NCI-H2081 (cell line): ENCODE measurements at regions not wholly inside any gene's neighbourhood (a gene's known extent, or its start where the extent isn't known, plus 50 kb on each side); places are given as distances from the start of the nearest gene placed in this dataset.

Experiments
- DNase-seq, 2 experiments: peaks; one replicate each; lab custom pipeline; 2025; lab: John Stamatoyannopoulos, UW

DNA sequence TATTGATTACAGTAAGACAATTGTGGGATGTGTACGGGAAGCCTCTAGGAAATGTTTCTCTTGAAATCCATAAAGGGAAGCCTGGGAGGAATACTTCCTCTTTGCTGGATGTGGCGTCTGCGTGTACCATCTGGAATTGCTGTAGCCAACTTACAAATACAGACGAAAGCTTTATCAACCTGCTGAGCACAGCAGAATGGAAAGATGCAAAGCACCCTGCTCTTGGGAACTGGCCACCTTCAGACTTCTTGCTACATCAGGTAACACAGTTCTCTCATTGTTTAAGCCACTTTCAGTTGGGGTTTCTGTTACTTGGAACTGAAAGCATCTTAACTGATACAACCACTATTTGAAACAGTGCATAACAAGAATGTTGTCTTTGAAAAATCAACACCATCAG, 213.8 kb downstream of the HRH4 start:
- DNase-seq: no peak

DNA sequence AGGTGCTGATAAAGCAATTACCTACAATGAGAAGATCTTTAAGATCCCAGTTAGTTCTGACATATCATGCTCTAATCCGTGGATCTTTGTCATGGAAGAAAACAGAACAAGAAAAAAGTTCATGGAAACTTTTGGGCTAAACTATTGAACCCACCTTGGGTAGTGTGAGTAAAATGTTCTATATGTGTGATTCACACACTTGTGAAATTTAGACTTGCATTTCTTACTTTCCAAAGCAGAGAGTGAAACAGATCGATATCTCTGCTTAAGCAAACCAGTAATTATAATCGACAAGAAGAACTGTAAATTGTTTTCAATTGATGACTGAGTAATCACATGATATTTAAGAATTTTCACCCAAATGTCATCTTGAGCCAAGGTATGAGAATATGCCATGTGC, 214.2 kb downstream of the HRH4 start:
- DNase-seq: no peak

DNA sequence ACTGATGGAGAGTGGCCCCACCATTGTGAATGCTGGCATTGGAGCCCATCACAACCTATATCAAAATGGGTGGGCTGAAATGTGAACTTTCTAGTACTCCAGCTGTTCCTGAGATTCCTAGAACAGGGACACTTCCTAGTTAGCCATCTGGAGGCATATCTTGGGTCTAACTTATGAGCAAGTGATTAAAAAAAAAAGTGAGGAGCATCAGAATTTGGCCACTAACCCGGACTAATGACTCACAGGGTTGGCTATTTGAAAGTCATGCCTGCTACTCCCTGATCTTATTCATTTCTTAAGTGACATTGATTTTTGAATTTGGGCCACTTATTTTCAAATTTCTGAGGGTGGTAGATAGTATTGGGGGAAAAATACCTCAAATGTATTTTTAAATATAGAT, 216.6 kb downstream of the HRH4 start:
- DNase-seq: no peak

DNA sequence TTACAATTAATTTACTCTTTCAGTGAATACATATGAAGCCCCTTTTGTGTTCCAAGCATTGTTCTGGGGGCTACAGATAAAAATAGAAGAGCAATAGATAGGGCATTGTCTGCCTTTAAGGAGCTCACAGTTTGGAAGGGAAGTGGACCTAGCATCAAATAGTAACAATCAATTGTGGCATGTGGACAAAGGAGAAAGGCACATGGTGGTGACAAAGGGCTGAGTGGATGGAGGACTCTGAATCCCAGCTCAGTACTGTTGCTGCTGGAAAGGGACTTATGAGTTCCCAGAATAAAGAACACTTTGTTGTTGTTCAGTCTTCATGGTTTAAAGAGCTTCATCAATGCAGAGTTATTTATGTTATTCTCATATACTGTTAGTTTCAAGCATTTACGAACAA, 217.7 kb downstream of the HRH4 start:
- DNase-seq: no peak

DNA sequence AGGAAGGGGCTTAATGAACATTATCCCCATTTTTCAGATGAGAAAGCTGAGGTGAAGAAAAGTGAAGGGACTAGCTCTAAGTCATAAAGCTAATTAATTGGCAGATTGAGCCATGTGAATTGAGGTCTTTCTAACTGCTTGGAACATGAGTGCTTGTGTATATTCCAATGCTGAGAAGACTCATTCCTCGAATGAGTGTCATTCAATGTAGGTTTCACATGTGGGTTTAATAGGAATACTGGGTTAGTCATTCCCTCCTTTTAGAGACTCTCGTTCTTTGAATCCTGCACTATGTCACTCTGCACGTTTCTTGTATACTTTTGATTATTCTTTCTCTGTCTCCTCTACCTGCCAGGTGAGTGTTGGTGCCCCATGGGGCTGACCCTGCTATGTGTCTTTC, 218.2 kb downstream of the HRH4 start:
- DNase-seq: no peak

DNA sequence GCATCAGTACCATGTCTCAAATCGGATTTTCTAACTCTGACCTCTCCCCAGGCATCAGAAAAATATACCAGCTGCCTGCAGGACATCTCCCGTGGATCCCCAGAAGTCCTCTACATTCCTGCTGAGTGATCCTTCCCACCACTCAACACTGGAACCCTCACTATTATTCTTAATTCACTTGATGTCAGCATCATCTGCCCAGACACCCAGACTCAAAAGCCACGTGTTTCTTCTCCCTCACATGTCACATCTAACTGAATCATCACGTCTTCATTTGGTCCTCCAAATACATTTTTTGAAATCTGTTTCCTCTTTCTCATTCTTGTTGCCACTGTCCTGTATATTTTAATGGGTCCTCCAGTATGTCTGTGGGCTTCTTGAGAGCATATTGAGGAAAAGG, 218.6 kb downstream of the HRH4 start:
- DNase-seq: no peak

DNA sequence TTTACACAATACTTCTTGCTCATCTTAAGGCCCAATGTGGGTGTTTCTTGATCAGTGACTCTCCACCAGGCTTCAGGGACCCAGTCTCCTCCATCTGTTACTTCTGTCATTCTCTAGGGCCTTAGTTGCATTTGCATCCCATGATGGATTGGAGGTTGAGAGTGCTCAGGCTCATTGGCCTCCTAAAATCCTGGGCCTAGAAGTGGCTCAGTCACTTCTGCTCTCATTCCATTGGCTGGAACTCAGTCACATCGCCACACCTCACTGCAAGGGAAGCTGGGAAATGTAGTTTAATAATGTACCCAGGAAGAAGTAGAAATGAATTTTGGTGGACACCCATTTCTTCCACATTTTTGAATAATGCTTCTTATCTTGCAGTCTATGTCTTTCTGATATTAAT, 223.5 kb downstream of the HRH4 start:
- no peak for DNase-seq

DNA sequence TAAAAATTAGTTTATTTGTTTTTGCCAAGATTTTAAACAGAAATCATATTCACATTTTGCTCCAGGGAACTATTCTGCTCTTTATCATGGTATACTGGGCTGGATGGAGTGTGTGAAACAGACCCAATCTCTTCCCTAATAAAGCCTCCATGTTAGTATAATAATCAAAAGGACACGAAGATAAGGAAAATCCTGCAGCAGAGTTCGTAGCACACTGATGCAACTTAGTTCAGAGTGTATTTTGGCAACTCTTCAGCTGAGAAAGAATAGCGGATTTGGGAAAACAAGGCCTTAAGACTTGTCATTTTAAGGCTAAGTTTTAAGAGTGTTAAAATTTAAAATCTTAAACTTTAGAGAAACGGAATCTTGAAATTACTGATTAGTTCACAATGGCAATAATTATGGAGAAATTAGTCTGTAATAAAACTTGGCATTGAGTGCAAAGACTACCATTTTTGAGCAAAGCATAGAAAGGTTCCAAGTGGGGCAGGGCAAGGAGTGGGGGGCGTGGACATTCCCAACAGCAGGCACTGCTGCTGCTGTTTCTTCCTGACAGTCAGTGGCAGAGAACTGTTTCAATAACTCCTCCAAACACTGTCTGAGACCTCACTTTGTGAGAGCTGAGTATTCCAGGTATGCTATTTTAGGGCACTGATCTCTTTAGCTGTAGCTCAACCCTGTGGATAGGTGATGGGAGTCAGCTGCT, 225.0 kb downstream of the HRH4 start:
- no peak for DNase-seq

DNA sequence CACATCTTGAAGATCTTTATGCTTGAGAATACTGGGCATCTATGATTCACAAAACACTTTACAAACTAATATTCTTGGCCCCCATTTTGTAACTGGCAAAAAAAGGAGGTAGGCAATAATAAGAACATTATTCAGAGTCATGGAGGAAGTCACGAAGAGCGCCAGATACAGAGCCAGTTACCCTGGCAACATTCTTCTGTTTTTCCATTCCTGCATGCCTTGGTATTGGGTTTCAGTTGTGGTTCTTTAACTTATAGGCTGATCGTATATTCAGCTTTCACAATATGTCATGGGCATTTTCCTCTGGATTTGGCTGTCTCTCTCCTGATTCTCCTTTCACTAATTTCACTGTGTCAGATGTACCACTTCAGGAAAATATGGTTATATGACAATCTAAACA, 234.7 kb downstream of the HRH4 start:
- DNase-seq: no peak

DNA sequence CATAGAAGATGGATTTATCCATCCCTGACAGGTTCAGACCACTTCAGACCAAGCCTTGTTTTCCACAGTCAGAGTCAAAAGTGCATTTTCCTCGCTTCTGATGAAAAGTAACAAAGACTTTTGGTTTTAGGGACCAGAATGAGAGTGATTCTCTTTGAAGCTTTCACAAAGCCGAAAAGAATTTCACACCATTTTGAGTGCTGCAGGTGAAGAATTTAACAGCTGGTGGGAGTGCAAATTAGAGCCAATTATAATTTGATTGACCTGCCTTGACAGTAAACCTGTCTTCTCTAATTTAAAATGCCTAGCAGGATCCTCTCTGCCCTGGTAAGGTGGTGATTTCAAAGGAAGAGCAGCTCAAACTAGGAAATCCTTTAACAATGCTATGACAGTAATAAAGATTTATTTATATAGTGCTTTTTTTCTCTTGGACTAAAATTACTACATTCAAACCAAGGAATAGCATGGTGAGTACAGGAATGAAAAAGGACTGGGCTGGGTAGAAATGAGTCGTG, 241.6 kb downstream of the HRH4 start:
- no peak for DNase-seq

DNA sequence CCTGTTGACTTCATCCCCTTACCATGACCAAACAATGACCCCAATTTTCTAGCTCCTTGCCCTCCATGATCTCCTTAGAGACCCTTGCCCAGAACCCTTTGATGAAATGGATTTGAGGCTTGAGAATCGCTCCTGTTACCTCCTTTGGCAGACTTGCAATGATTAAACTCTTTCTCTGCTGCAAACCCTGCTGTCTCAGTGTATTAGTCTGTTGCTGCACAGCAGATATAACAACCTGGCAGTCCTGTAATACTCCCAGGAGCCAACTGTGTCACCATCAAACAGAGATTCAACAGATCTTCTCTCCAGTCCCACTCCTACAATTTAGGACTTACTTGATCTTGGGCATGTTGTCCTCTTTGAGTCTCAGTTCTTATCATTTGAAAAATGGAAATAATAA, 242.9 kb downstream of the HRH4 start:
- DNase-seq: no peak

DNA sequence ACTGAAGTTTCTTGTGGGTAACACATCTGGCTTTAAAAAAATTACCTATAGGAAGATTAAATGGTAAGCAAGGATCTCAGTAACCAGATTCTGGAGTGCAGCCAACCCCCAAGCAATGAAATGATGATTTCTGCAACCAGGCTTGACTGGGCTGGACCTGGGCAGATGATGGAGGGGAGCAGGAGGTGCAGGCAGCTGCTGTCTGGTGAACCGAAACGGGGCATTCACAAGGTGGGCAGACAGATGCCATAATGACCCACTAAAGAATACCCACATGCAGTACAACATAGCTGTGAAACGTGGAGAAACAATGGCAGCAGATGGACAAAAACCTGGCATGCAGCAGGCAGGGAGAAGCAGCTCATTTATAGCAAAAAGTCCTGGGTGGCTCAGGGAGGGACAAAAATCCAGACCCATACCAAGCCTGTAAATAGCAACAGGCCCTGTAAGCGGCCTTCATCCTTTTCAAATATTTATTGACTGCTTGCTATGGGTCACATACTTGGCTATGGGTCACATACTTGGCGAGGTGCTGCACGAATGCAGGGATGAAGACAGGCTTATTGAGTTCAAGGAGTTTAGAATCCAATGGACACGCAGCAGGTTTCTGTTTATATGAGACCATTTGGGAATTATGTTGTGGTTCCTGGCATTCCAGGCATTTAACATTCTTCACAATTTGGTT, 244.7 kb downstream of the HRH4 start:
- DNase-seq: peak in 1 of 2 experiments; percentile 12

DNA sequence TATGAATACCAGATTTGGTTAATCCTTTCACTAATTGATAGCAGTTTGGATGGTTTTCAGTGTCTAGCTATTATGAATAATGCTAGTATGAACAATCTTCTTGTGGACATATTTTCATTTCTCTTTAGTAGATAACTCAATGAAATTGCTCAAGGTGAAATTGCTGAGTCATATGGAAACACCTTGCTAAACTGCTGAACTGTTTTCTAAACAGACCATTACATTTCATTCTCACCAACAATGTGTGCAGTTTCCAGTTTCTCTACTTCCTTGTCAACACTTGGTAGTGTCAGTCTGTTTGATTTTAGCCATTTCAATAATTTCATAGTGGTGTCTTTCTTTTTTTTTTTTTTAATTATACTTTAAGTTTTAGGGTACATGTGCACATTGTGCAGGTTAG, 250.0 kb downstream of the HRH4 start:
- no peak for DNase-seq

DNA sequence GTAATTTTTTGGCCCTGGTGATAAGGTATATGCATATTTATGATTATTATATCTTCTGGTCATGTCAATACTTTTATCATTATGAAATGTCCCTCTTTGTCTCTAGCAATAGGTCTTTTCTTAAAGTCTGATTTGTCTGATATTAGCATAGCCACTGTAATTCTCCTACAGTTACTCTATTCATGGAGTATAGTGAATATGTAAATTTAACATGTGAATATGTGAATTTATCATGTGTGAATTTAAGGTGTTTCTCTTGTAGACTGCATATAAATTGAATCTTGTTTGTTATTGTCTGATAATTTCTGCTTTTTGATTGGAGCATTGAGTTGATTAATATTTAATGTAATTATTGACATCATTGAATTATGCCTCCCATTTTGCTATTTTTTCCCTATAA, 259.4 kb downstream of the HRH4 start:
- no peak for DNase-seq

DNA sequence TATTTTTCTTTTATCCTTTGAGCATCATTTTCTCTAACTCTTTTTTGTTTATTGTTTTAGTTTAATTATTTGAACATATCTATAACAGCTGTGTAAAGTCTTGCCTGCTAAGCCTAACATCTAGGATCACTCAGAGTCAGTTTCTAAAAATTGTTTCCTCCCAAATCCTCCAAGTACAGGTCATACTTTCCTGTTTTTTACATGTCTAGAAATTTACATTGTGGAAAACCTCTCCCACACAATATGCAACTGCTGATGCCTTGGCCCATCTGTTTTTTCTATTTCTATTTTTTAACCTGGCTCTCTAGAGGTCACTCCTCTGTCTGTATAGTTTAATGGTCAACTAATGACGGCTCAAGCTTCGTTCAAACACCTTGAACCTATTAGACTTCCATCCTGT, 261.0 kb downstream of the HRH4 start:
- no peak for DNase-seq

DNA sequence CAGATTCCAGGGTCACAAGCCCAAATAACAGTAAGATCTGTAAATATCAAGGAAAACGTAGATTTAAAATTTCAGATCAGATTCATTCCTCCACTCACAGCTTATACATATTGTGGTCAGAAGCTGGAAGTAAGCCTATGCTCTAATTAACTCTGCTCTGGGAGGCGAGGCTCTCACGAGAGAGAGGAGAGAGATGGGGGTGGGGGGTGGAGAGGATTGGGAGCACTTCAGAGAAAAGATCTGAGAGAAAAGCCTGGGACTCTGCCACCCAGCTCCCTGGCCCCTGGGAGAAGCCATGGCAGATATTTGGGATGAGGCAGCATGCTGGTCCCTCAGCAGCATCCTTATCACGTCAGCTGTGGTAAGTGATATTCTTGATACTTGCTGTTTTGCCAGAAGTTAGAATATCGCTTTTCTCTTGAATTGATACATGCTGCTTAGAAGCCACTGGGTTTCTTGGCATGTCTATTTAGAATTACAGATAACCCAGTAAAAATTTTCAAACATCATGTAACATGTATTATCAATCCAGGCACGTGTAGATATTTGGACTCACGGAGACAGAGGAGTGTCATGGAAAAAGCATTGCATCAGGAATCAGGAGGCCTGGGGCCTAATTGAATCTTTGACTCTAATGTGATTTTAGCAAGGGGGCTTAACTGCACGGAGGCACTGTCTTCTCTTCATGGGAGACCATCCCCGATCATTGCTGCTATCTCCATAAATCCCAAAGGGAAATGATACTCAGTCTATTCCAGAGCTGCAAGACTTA, 265.4 kb downstream of the HRH4 start:
- DNase-seq: no peak

DNA sequence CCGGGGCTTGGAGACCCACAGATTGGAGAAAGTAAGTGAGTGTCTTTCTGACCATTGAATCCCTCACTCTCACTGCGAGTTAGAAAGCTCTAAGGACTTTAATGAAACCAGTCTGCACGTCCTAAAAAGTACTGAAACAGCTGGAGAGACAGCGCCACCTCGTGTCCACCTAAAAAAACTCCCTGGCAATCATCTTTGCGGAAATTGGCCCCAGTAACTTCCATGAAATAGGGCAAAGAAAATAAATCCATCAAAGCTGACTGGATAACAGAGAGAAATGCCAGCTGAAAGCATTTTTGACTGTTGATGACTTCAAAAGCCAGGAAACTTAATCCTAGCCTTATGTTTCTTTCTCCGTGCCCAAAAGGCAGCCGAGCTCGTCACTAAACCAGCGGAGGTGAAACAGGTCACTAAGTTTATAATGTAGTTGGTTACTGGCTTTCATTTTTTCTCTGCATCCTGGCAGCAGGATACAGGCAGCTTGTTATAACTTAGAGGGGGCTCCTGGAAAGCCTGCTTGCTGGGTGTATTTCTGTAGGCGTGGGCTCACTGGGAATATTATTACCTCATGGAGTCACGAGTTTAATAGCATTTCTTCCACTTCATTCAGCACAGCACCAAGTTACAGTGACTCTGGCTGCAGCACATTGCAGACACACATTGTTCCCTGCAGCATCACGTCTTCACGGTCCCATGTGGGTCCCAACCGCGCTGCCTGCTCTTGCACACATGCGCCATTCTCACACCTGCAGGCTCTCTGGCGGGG, 266.5 kb downstream of the HRH4 start:
- DNase-seq: peak; percentile 64 to 67

DNA sequence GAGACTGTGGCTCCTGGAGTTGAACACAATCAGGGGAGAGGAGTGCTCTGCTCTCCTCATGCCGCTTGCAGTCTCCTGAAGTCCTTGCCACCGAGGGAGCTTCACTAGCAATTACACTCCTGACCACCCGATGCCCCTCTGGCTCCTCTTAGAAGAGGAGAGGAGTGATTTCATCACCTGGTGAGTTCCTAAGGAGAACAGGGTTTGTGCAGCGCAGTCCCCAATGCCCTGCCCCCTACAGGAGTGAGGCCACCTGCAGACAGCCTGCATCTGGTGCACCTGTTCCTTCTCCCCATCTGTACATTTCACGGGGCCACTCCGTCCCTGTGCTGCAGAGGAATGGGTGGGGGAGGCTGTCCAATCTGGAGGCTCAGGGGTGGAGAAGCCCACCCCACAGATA, 267.2 kb downstream of the HRH4 start:
- DNase-seq: no peak

DNA sequence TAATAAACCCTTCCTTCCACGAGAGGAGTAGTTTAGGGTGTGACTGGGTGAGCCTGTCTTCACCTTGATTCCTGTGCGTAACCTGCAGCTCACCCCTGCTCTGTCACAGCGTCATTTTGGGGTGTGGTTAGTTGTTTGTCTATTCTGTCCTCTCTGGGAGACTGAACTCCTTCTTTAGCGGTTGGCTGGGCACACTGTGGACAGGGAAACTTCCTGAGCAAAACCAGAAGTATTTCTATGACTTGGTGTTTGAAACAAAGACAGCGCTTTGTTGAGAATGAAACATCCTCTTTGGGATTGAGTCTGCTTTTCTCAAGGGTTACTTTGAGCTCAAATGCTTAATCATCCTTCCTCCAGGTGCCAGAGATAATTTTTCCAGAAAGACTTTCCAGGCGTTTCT, 270.7 kb downstream of the HRH4 start:
- DNase-seq: no peak

DNA sequence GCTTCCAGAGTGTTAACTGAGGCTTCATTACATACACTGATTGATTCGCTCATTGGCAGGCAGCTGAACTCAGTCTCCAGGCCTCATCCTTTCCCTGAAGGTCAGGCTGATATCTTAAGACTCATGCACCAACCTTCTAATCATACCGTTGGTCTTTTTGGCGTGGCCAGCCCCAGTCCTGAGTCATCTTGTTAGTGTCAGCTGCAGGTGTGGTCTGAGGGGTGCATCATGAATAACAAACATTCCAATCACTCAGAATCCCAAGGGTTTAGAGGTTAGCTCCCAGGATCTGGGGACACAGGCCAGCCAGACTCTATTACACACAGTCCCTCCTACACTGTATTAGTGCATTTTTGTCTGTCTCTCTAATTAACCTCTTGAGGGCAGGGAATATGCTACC, 271.5 kb downstream of the HRH4 start:
- DNase-seq: no peak

DNA sequence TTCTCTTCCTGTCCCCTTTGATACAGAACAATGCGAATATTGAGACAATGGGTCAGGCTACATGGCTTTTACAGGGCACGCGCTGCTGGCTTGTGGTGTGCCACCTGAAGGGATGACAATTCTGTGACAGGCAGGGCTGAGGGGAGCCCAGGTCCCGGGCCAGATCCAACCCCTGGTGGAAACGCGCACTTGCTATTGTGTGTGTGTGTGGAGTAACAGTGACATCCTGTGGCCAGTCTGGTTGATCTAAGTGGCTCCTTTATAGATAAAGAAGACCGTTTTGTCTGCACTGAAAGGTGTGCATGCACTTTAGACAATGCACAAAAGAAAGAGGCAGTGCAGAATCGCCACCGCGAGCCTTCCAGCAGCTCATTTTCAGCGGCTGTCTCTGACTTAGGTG, 273.6 kb downstream of the HRH4 start:
- DNase-seq: no peak

DNA sequence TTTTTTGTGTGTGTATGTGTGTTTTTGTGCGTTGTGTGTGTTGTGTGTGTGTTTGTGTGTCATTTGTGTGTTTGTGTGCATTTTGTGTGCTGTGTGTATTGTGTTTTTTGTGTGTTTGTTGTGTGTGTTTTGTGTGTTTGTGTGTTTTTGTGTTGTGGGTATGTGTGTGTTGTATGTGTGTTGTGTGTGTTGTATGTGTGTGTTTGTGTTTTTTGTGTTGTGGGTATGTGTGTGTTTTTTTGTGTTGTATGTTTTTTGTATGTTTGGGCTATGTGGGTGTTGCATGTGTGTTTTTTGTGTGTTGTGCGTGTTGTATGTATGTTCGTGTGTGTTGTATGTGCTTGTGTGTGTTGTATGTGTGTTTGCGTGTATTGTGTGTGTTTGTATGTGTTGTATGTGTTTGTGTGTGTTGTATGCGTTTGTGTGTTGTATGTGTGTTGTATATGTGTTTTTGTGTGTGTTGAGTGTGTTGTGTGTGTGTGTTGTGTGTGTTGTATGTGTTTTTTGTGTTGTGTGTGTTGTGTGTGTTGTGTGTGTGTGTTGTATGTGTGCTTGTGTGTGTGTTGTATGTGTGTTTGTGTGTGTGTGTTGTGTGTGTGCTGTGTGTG, 275.3 kb downstream of the HRH4 start:
- no peak for DNase-seq
